ENCODE measurements at regions not wholly inside any gene's neighbourhood (a gene's known extent, or its start where the extent isn't known, plus 50 kb on each side); places are given as distances from the start of the nearest gene placed in this dataset.

- DNase-seq (ENCODE audit: low read depth) = no peak
- H3K4me3 ChIP-seq (ENCODE audit: low read depth, low read length) = no peak overlapping the region
- no peak for TF ChIP-seq CTCF (conservative IDR thresholded peaks at IDR 0.05; ENCODE audit: low read depth, low read length)
Observed at GRCh38 chr20:63123331-63123741, 92.6 kb downstream of the YTHDF1 start.

GRCh38 chr20:63122626-63123025 lies 93.3 kb downstream of the YTHDF1 start:
- TF ChIP-seq CTCF (conservative IDR thresholded peaks at IDR 0.05; ENCODE audit: low read depth, low read length) = no peak
- no peak for DNase-seq (ENCODE audit: low read depth)
- no peak overlapping the region for H3K4me3 ChIP-seq (ENCODE audit: low read depth, low read length)

GRCh38 chr20:63121749-63122405 lies 94.1 kb downstream of the YTHDF1 start:
- H3K4me3 ChIP-seq (ENCODE audit: low read depth, low read length) = no peak overlapping the region
- TF ChIP-seq CTCF (conservative IDR thresholded peaks at IDR 0.05; ENCODE audit: low read depth, low read length) = no peak
- DNase-seq (ENCODE audit: low read depth) = no peak

GRCh38 chr20:63121246-63121645 lies 94.7 kb downstream of the YTHDF1 start:
- DNase-seq (ENCODE audit: low read depth) = no peak
- no peak overlapping the region for H3K4me3 ChIP-seq (ENCODE audit: low read depth, low read length)

GRCh38 chr20:63120808-63121090 lies 95.2 kb downstream of the YTHDF1 start:
- DNase-seq (ENCODE audit: low read depth) = no peak
- TF ChIP-seq CTCF (conservative IDR thresholded peaks at IDR 0.05; ENCODE audit: low read depth, low read length) = no peak
- H3K4me3 ChIP-seq (ENCODE audit: low read depth, low read length) = no peak overlapping the region

More at GRCh38 chr20:63121246-63121645, 94.7 kb downstream of the YTHDF1 start:
- no peak for TF ChIP-seq CTCF (conservative IDR thresholded peaks at IDR 0.05; ENCODE audit: low read depth, low read length)

- no peak for DNase-seq (ENCODE audit: low read depth)
- TF ChIP-seq CTCF (conservative IDR thresholded peaks at IDR 0.05; ENCODE audit: low read depth, low read length) = no peak
- H3K4me3 ChIP-seq (ENCODE audit: low read depth, low read length) = no peak overlapping the region
Observed at GRCh38 chr20:63119963-63120807, 95.7 kb downstream of the YTHDF1 start.
